GM12874 (cell line): ENCODE measurements at regions not wholly inside any gene's neighbourhood (a gene's known extent, or its start where the extent isn't known, plus 50 kb on each side); places are given as distances from the start of the nearest gene placed in this dataset.

Source experiments
- TF ChIP-seq, protein P1 (sequence below): IDR thresholded peaks from 2 replicates; pipeline ENCODE4 v1.5.1; 2011; ENCODE audit warnings: low read depth, mild to moderate bottlenecking, control low read depth, low read length, moderate library complexity; ENCODE audit not compliant: insufficient read depth

DNA sequence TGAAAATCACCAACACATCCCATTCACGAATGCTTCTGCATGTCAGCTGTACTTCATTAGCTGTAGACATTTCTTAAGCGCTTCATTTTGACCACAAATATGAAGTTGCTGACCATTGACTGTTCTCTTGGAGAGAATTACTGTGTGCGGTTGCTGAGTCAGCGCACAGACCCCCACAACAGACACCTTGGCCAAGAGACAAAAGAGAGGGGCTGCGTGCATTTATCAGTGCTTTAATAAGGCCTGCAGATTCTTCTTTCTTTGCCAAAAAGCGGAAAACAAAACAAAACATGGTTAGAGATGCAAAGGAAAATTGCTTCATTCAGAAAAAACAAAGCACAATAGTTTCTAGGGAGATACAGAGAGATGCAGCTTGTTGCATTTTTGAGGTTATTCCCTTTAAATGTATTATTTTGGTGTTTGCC, 174.7 kb downstream of the ACKR3 start:
- TF ChIP-seq, protein P1, sequence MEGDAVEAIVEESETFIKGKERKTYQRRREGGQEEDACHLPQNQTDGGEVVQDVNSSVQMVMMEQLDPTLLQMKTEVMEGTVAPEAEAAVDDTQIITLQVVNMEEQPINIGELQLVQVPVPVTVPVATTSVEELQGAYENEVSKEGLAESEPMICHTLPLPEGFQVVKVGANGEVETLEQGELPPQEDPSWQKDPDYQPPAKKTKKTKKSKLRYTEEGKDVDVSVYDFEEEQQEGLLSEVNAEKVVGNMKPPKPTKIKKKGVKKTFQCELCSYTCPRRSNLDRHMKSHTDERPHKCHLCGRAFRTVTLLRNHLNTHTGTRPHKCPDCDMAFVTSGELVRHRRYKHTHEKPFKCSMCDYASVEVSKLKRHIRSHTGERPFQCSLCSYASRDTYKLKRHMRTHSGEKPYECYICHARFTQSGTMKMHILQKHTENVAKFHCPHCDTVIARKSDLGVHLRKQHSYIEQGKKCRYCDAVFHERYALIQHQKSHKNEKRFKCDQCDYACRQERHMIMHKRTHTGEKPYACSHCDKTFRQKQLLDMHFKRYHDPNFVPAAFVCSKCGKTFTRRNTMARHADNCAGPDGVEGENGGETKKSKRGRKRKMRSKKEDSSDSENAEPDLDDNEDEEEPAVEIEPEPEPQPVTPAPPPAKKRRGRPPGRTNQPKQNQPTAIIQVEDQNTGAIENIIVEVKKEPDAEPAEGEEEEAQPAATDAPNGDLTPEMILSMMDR = no peak

DNA sequence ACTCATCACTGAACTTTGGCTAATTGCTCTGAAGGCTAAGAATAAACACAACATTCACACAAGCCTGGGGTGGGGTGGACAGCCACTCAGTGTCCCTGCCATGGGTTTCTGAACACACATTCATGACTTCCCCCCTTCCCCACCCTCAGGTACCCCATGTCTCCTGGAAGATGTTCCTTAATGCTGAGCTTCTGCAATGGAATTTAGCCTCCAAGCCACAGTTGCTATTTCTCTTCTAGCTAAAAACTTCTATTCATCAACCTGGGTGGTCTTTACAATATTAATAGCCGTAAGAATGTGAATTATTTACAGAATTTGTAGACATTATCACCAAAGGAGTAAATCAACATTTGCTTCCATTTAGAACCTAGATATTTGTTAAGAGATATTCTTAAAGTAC, 175.1 kb downstream of the ACKR3 start:
- TF ChIP-seq, protein P1 = no peak

DNA sequence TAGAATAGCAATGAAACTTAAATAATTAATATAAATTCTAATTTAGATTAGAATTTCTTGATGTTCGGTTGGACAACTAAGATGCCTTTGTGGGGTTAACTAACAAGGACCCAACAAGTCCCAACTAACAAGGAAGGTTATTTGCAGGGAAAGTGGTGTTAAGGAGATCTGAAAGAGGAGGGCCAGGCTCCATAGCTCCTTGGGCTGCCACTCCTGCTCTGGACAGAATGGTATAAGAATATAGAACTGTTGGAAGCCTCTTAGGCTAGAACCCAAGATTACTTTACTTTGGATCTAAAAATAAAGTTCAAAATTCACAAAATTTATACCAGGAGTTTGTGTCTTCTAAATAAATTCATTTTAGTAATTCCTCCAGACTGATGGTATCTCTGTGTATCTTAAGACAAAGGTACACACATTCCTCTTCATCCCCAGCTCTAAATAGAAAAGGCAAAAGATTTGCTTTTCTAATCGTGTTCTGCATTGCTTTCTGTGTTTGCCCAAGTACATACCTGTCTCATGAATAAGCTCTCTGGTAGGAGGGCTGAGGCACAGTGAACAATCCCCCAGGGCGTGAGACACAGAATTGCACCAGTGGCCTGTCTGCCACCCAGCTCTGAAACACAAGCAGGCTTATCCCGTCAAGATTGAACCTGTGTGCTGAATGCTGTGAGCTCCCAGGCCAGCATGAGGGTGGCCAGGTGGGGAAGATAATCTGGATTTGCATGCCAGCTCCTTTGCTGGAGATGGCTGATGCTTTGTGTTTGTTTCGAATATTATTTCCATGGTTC, 176.0 kb downstream of the ACKR3 start:
- TF ChIP-seq, protein P1 = no peak

DNA sequence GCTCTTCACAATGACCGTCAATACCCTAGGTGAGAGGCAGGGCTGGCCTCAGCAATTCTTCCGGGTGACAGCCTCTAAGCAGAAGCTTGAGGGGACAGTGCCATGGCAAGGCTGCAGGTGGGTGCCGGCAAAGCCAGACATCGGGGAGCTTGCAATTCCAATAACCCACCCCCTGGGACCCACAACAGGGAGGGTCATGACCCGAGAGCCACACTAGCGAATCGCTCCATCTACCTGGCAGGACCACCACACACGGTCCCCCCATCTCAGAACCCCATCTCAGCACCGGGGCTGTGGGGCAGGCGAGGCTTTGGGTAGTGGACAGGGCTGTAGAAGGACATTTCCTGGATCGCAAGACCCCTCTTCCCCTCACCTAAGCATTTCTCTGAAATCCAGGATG, 177.2 kb downstream of the ACKR3 start:
- TF ChIP-seq, protein P1 = no peak

DNA sequence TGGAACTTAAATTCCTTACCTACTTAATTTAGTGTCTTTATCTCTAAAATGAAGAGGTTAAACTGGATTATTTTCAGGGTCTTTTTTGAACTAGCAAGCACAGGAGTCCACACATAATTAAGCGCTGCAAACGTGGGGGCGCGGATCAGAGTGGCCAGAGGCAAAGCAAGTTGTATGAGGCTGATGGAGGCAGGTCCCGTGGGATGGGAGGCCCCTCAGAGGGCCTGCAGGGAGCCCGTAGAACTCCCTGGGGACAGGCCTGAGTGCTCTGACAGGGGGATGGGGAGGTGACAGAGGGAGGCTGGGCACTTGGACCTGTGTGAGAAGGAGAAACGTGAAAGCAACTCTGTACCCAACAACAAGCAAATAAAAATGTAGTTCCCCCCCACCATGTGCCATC, 177.8 kb downstream of the ACKR3 start:
- TF ChIP-seq, protein P1 = no peak

DNA sequence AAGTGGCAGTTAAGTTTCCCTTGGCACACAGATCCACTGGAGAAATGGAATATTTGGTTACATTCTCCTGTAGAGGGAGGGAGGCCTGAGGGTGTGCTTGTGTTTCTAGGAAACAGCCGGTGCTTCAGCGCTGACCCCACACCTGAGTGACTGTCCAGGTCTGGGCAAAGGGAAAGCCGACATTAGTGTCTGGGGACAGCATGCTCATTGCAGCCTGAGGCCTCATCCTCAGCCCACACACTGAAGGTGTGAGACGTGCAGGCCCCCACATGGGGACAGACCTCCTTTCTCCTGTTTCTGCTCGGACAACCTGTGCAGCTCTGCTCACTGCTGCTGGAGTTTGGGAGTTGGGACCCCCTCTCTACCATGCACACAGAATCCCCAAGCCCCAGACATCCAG, 178.3 kb downstream of the ACKR3 start:
- TF ChIP-seq, protein P1 = no peak

DNA sequence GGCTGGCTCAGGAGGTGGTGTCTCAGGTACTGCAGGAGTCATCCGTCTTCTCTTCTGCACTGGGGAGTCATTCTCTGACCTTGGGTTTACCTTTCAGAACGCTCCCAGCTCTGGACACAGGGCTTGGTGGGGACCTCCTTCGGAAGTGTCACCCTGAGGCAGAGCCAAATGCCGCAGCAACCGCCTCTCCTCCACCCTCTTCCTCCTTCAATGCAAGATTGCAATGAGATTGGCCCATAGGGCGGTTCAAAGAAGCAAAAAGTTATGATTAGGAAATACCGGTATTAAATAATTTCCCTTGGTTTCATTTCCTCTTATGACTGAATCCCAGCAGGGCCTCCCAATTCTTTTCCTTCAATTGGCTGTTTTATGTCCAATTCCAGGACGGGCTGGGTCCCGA, 178.8 kb downstream of the ACKR3 start:
- TF ChIP-seq, protein P1 = no peak
